CD14-positive monocyte (primary cell): ENCODE measurements at regions not wholly inside any gene's neighbourhood (a gene's known extent, or its start where the extent isn't known, plus 50 kb on each side); places are given as distances from the start of the nearest gene placed in this dataset.

ENCODE experiments used
- DNase-seq, 3 donors: peaks; one replicate each; pipeline ENCODE4 v3.0.0-alpha.2; 2011 to 2022
- H2AFZ ChIP-seq: 2 replicates; pipeline ENCODE4 v1.6.0; 2012; ENCODE audit warnings: mild to moderate bottlenecking, low read depth, low read length, inconsistent platforms; ENCODE audit not compliant: insufficient read depth, poor library complexity, severe bottlenecking
- H3K27ac ChIP-seq, 2 donors: 1 replicate in 1 of 2; 2 replicates in 1 of 2; pipeline ENCODE4 v1.5.1; 2012 to 2013; ENCODE audit warnings: low read length in 2 of 2, control low read depth in 1 of 2, inconsistent platforms in 1 of 2, low read depth in 1 of 2, mild to moderate bottlenecking in 1 of 2
- H3K27me3 ChIP-seq, 2 donors: one replicate each; pipeline versions ENCODE4 v1.6.0 to v1.6.1; 2011 to 2013; ENCODE audit warnings: low read length in 2 of 2; ENCODE audit not compliant: control insufficient read depth in 2 of 2, insufficient read depth in 2 of 2
- H3K36me3 ChIP-seq, 2 donors: replicated peaks in 1 of 2; 1 replicate in 1 of 2; 2 replicates in 1 of 2; pipeline versions ENCODE4 v1.5.1 to v1.6.1; 2012 to 2013; ENCODE audit warnings: low read length in 2 of 2, control low read depth in 1 of 2, inconsistent platforms in 1 of 2, mild to moderate bottlenecking in 1 of 2; ENCODE audit not compliant: insufficient read depth in 2 of 2, control insufficient read depth in 1 of 2
- H3K4me1 ChIP-seq, 2 donors: 1 replicate in 1 of 2; 2 replicates in 1 of 2; pipeline versions ENCODE4 v1.5.1 to v1.6.1; 2012 to 2013; ENCODE audit warnings: low read length in 2 of 2, control low read depth in 1 of 2, inconsistent platforms in 1 of 2, mild to moderate bottlenecking in 1 of 2, moderate library complexity in 1 of 2; ENCODE audit not compliant: insufficient read depth in 2 of 2, control insufficient read depth in 1 of 2
- H3K4me2 ChIP-seq: replicated peaks from 2 replicates; pipeline ENCODE3; 2012; ENCODE audit warnings: low read length, moderate library complexity, mild to moderate bottlenecking; ENCODE audit not compliant: poor library complexity, severe bottlenecking; ENCODE audit errors: extremely low read depth
- H3K4me3 ChIP-seq, 3 experiments: fragments of 200-600 bp in 1 of 3; sonication (generic) in 1 of 3; replicated peaks in 1 of 3; 1 replicate in 2 of 3; 2 replicates in 1 of 3; pipeline ENCODE4 v1.5.1; 2011 to 2013; ENCODE audit warnings: low read length in 3 of 3, mild to moderate bottlenecking in 3 of 3, control low read depth in 2 of 3, low read depth in 2 of 3, inconsistent platforms in 1 of 3, moderate library complexity in 1 of 3
- H3K79me2 ChIP-seq: 2 replicates; pipeline ENCODE4 v1.6.0; 2012; ENCODE audit warnings: mild to moderate bottlenecking, control low read depth, inconsistent platforms, low read length, moderate library complexity; ENCODE audit not compliant: insufficient read depth
- H3K9ac ChIP-seq: 2 replicates; pipeline ENCODE4 v1.6.0; 2017; ENCODE audit warnings: low read length, mild to moderate bottlenecking; ENCODE audit not compliant: insufficient read depth, poor library complexity, severe bottlenecking
- H3K9me3 ChIP-seq, 2 donors: replicated peaks in 1 of 2; 1 replicate in 1 of 2; 2 replicates in 1 of 2; pipeline versions ENCODE4 v1.5.1 to v1.6.1; 2012 to 2013; ENCODE audit warnings: low read length in 2 of 2, control low read depth in 1 of 2; ENCODE audit not compliant: control insufficient read depth in 1 of 2, insufficient read depth in 1 of 2
- H4K20me1 ChIP-seq: 2 replicates; pipeline ENCODE4 v1.6.0; 2012; ENCODE audit warnings: mild to moderate bottlenecking, low read length, control low read depth, moderate library complexity; ENCODE audit not compliant: insufficient read depth
- H3K27ac Mint-ChIP-seq, 7 donors: one replicate each; pipeline ENCODE4 v1.8.0; 2020; ENCODE audit warnings: mild to moderate bottlenecking in 7 of 7, mixed read lengths in 7 of 7, moderate library complexity in 6 of 7, inconsistent platforms in 2 of 7
- H3K27me3 Mint-ChIP-seq, 3 donors: one replicate each; pipeline ENCODE4 v1.8.0; 2021 to 2022; ENCODE audit warnings: low read depth in 3 of 3, mild to moderate bottlenecking in 3 of 3, mixed read lengths in 3 of 3, moderate library complexity in 3 of 3, inconsistent platforms in 1 of 3
- H3K36me3 Mint-ChIP-seq, 2 donors: one replicate each; pipeline ENCODE4 v1.8.0; 2020; ENCODE audit warnings: mixed read lengths in 2 of 2, inconsistent platforms in 1 of 2, mild to moderate bottlenecking in 1 of 2
- H3K4me1 Mint-ChIP-seq: one replicate; pipeline ENCODE4 v1.8.0; 2020; ENCODE audit warnings: mild to moderate bottlenecking, mixed read lengths
- H3K4me3 Mint-ChIP-seq, 2 donors: one replicate each; pipeline ENCODE4 v1.8.0; 2020; ENCODE audit warnings: mild to moderate bottlenecking in 2 of 2, mixed read lengths in 2 of 2, moderate library complexity in 1 of 2
- H3K9me3 Mint-ChIP-seq, 7 donors: one replicate each; pipeline ENCODE4 v1.8.0; 2020 to 2022; ENCODE audit warnings: mixed read lengths in 7 of 7, mild to moderate bottlenecking in 6 of 7, moderate library complexity in 6 of 7, inconsistent platforms in 2 of 7
- CTCF ChIP-seq: fragments of 200-600 bp; IDR thresholded peaks from one replicate; pipeline ENCODE4 v1.8.0; 2022; ENCODE audit warnings: antibody characterized with exemption, mild to moderate bottlenecking
- WGBS: methylation state at CpG from one replicate; pipeline ENCODE4 v1.1.5; 2013; ENCODE audit warnings: missing lambda C conversion rate; ENCODE audit not compliant: insufficient coverage; 5-methylcytosine and 5-hydroxymethylcytosine counted together
- intact Hi-C, 2 donors: fragments of 100-400 bp; cut with micrococcal nuclease; formaldehyde crosslinking; loops; one replicate each; pipeline versions ENCODE4 v1.15.0 to v1.15.1; 2023

- Histone ChIP-seq H3K79me2 (no peaks in the 10 kb centered on the region), H2AFZ (no peak overlapping the region), H4K20me1 (no peaks in the 10 kb centered on the region), H3K4me2 (no peak overlapping the region), H3K9ac (no peak overlapping the region), H3K36me3 (no peaks in the 10 kb centered on the region), H3K4me1 (peaks cover 0 to 3% of the 10 kb centered on the region in 2 donors), H3K4me3 (no peak overlapping the region), H3K9me3 (no peaks in the 10 kb centered on the region), H3K27me3 (peaks cover 2 to 4% of the 10 kb centered on the region in 2 donors), H3K27ac (no peak overlapping the region)
- peaks cover 0 to 5% (median 0%) of the 10 kb centered on the region in 7 donors for H3K9me3 Mint-ChIP-seq
- TF ChIP-seq CTCF = no peak
- peaks cover 2% of the 10 kb centered on the region for H3K4me1 Mint-ChIP-seq
- intact Hi-C loops = no loop called here
- DNase-seq = no peak
- no peak overlapping the region for H3K27ac Mint-ChIP-seq
- WGBS = no CpG with 5 or more reads among the region's 3 CpGs
- H3K27me3 Mint-ChIP-seq = peaks cover 3 to 10% (median 5%) of the 10 kb centered on the region in 3 donors
- no peaks in the 10 kb centered on the region for H3K36me3 Mint-ChIP-seq
- no peak overlapping the region for H3K4me3 Mint-ChIP-seq
Measured at GRCh38 chr15:87716422-87716821, 540.1 kb downstream of the NTRK3 start.

GRCh38 chr15:87715252-87715651 is 541.3 kb downstream of the NTRK3 start:
- no peak overlapping the region for H3K27ac Mint-ChIP-seq
- H3K4me3 Mint-ChIP-seq = no peak overlapping the region
- TF ChIP-seq CTCF = no peak
- DNase-seq = no peak
- Histone ChIP-seq H4K20me1 (no peaks in the 10 kb centered on the region), H3K4me2 (no peak overlapping the region), H2AFZ (no peak overlapping the region), H3K9me3 (no peaks in the 10 kb centered on the region), H3K4me3 (no peak overlapping the region), H3K4me1 (peaks cover 0 to 5% of the 10 kb centered on the region in 2 donors), H3K79me2 (no peaks in the 10 kb centered on the region), H3K36me3 (no peaks in the 10 kb centered on the region), H3K9ac (no peak overlapping the region), H3K27ac (no peak overlapping the region), H3K27me3 (peaks cover 2 to 4% of the 10 kb centered on the region in 2 donors)
- H3K4me1 Mint-ChIP-seq = peaks cover 5% of the 10 kb centered on the region
- H3K27me3 Mint-ChIP-seq = peaks cover 1 to 9% (median 6%) of the 10 kb centered on the region in 3 donors
- H3K36me3 Mint-ChIP-seq = no peaks in the 10 kb centered on the region
- WGBS = no CpG with 5 or more reads among the region's 1 CpG
- H3K9me3 Mint-ChIP-seq = peaks cover 0 to 5% (median 0%) of the 10 kb centered on the region in 7 donors
- intact Hi-C loops = no loop called here
